ENCODE measurements at regions not wholly inside any gene's neighbourhood (a gene's known extent, or its start where the extent isn't known, plus 50 kb on each side); places are given as distances from the start of the nearest gene placed in this dataset.

- TF ChIP-seq ZNF384 (IDR thresholded peaks at IDR 0.05) = no peak
- no peak for TF ChIP-seq SP1 (IDR thresholded peaks at IDR 0.05)
- no peak for TF ChIP-seq FOXM1 (IDR thresholded peaks at IDR 0.05; ENCODE audit: borderline replicate concordance)
- no peak for TF ChIP-seq HDGF (IDR thresholded peaks at IDR 0.05; ENCODE audit: borderline replicate concordance)
- no peak for TF ChIP-seq ELF4 (IDR thresholded peaks at IDR 0.05)
- no peak for TF ChIP-seq FOXK2 (IDR thresholded peaks at IDR 0.05)
- TF ChIP-seq BHLHE40 (IDR thresholded peaks at IDR 0.05; ENCODE audit: borderline replicate concordance) = no peak
- TF ChIP-seq FOXA1 (IDR thresholded peaks at IDR 0.05) = no peak
- TF ChIP-seq LEF1 (IDR thresholded peaks at IDR 0.05; ENCODE audit: borderline replicate concordance) = no peak
- TF ChIP-seq CTBP1 (IDR thresholded peaks at IDR 0.05; ENCODE audit: borderline replicate concordance) = no peak
Observed at GRCh38 chr16:86026916-86027315, 128.0 kb downstream of the IRF8 start.
